HL-60 (cell line): ENCODE measurements at regions not wholly inside any gene's neighbourhood (a gene's known extent, or its start where the extent isn't known, plus 50 kb on each side); places are given as distances from the start of the nearest gene placed in this dataset.

Experiments
- CTCF ChIP-seq: IDR thresholded peaks from one replicate; pipeline ENCODE4 v1.5.1; 2011; ENCODE audit warnings: low read length, control low read depth, inconsistent platforms; ENCODE audit not compliant: insufficient read depth
- GABPA ChIP-seq: IDR thresholded peaks from 2 replicates; pipeline ENCODE4 v1.6.1; 2012; ENCODE audit warnings: low read depth
- POLR2AphosphoS5 ChIP-seq: IDR thresholded peaks from 2 replicates; pipeline ENCODE4 v1.6.1; 2012; ENCODE audit warnings: low read depth

- TF ChIP-seq CTCF (no peak), GABPA (no peak), POLR2AphosphoS5 (no peak)
These were observed 735.2 kb upstream of the TBX3 start for GRCh38 chr12:115419145-115419646.
